ENCODE measurements at regions not wholly inside any gene's neighbourhood (a gene's known extent, or its start where the extent isn't known, plus 50 kb on each side); places are given as distances from the start of the nearest gene placed in this dataset.
"Not testable (repeated sequence)": the region's sequence is repeated elsewhere in the genome, so short reads cannot be mapped to it uniquely, and the experiment has no call there.

DNA sequence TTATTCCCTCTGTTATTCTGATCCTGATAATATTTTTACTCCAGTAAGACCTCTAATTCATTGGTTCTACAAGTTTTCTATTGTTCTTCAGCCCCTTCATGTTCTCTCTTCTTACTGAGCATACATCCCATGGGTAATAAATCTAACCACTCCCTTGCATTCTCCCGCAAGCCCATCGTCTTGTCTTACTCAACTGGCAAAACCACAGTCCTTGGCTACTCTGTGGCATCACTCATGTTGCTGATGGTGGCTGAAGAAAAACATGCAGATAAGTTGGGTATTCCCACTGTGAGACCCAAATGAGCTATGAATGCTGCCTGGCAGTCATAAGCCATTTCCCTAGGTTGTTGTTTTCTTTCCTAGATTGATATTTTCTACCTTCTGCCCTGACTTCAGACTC is 402.2 kb upstream of the AADAT start:
- H3K4me3 ChIP-seq (replicated peaks; ENCODE audit: low read depth, low read length): no peak overlapping the region
- no peak for DNase-seq (ENCODE audit: extremely low read depth, low read depth)
- TF ChIP-seq, protein P1, sequence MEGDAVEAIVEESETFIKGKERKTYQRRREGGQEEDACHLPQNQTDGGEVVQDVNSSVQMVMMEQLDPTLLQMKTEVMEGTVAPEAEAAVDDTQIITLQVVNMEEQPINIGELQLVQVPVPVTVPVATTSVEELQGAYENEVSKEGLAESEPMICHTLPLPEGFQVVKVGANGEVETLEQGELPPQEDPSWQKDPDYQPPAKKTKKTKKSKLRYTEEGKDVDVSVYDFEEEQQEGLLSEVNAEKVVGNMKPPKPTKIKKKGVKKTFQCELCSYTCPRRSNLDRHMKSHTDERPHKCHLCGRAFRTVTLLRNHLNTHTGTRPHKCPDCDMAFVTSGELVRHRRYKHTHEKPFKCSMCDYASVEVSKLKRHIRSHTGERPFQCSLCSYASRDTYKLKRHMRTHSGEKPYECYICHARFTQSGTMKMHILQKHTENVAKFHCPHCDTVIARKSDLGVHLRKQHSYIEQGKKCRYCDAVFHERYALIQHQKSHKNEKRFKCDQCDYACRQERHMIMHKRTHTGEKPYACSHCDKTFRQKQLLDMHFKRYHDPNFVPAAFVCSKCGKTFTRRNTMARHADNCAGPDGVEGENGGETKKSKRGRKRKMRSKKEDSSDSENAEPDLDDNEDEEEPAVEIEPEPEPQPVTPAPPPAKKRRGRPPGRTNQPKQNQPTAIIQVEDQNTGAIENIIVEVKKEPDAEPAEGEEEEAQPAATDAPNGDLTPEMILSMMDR (IDR thresholded peaks at IDR 0.05; ENCODE audit: low read depth, low read length, missing control alignments): no peak

DNA sequence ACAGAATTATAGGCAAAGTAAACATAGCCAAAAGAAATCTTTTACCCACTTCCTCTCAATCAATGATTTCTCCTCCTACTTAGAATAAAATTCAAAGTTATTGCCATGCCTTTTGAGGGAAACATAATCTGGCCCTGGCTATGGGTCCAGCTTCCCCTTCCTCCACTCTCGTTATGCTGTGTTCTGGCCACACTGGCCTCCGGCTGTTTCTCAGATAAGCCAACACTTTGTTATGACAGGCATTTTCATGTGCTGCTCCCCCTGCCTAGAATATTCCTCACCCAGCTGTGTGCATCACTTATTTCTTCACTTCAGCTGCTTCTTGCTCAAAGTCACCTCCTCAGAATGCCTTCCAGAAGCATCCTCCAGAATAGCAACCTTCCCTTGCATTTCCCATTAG is 386.6 kb upstream of the AADAT start:
- TF ChIP-seq, protein P1 (IDR thresholded peaks at IDR 0.05; ENCODE audit: low read depth, low read length, missing control alignments): no peak

DNA sequence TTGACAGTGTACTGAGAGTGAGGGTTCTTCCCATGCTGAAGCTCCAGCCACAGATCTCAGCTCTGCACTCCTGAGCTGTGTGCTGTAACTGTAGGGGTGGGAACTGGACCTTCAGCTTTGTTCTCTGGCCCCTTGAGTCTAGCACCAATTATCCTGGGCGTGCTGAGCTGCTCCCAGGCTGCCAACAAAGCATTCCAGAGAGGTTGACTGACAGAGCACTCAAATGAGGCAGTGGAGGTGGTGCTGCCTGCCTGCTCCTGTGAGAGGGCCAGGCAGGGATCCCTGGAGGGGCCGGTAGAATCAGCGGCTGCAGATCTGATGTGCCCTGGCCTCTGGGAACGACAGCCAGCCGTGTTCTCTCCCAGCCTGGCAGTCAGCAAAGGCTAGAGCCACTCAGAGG is 375.7 kb upstream of the AADAT start:
- no peak overlapping the region for H3K4me3 ChIP-seq (replicated peaks; ENCODE audit: low read depth, low read length)
- TF ChIP-seq, protein P1 (IDR thresholded peaks at IDR 0.05; ENCODE audit: low read depth, low read length, missing control alignments): no peak
- DNase-seq (ENCODE audit: extremely low read depth, low read depth): no peak

More for the DNA sequence above, 386.6 kb upstream of the AADAT start:
- no peak overlapping the region for H3K4me3 ChIP-seq (replicated peaks; ENCODE audit: low read depth, low read length)
- no peak for DNase-seq (ENCODE audit: extremely low read depth, low read depth)

DNA sequence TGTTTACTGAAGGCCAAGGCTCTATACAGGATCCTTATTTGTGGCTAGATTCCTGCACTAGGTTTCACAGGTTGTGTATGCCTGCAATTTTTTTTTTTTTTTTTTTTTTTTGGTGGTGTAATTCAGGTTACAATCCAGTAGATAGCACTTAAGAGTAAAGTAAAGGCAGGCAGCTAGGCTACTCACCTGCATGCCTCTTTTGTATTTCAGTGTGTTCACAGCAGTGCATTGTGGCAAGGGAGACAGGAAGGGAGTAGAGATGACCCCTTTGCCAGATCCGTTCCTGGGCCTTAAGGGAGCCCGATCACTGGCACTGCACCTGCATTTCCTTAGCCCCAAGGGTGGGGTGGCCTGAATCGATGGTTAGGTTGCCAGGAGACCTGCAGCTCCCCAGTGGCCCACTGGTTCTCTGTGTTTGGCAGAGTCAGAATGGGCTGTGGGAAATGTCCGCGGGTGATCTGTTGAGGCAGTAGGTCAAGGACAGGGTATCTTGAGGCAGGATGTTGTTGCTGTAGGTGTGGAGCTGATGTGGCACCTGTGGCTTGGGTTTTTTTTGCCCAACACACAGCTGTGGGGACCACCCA is 374.9 kb upstream of the AADAT start:
- TF ChIP-seq, protein P1 (IDR thresholded peaks at IDR 0.05; ENCODE audit: low read depth, low read length, missing control alignments): no peak
- H3K4me3 ChIP-seq (replicated peaks; ENCODE audit: low read depth, low read length): no peak overlapping the region
- DNase-seq (ENCODE audit: extremely low read depth, low read depth): no peak

DNA sequence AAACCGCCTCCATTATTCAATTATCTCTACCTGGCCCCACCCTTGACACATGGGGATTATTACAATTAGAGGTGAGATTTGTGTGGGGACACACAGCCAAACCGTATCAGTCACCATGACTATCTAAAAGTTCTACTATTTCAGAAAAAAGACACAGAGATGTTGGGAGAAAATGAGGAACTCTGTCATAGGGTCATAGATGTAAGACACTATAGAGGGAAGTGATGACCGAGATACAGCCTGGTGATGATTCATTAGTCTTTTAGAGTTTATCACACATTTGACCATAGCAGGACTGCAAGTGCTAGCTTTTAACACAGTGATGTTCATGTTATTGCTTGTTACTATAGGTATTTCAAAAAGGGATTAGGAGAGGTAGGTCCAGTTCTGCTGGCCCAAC is 357.0 kb upstream of the AADAT start:
- H3K4me3 ChIP-seq (replicated peaks; ENCODE audit: low read depth, low read length): no peak overlapping the region
- DNase-seq (ENCODE audit: extremely low read depth, low read depth): no peak
- TF ChIP-seq, protein P1 (IDR thresholded peaks at IDR 0.05; ENCODE audit: low read depth, low read length, missing control alignments): no peak

DNA sequence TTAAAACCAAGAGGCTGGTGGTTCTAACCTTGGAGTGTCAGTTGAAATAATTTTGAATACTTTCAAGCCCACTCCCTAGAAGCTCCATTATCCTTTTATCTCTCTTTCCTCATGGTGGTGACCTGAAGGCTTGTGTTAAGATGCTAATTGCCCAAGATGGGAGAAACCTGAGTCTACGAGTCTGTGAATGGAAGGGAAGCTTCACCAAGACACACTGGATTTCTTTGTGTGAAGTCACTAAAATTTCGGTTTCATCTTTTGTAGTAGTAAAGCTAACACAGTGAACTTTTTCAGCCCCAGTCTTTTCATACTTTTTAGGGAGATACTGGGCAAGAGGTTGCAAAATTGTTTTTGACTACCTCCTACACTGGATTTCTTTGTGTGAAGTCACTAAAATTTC is 351.4 kb upstream of the AADAT start:
- not testable (repeated sequence) for DNase-seq (ENCODE audit: extremely low read depth, low read depth); H3K4me3 ChIP-seq (replicated peaks; ENCODE audit: low read depth, low read length)

DNA sequence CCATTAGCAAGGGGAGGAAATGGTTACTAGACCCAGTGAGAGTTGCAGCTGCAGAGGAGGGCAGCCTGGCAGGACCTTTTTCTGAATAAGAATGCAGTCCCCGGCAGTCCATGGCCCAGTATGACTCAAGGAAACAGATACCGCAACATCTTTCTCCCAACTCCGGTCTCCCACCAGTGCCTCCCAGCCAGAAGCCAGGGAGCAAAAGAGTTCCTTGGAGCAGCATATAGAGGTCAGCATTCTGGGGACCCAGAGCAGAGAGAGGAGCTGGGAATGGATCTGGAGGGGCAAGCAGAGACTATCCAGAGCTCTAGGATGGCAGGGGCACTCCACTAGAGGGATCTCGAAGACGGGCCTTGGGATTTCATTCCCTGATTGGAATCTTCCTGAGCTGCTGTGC is 339.2 kb upstream of the AADAT start:
- TF ChIP-seq, protein P1 (IDR thresholded peaks at IDR 0.05; ENCODE audit: low read depth, low read length, missing control alignments): no peak
- no peak for DNase-seq (ENCODE audit: extremely low read depth, low read depth)
- no peak overlapping the region for H3K4me3 ChIP-seq (replicated peaks; ENCODE audit: low read depth, low read length)

Data from HFF-Myc (cell line).